ENCODE measurements at regions not wholly inside any gene's neighbourhood (a gene's known extent, or its start where the extent isn't known, plus 50 kb on each side); places are given as distances from the start of the nearest gene placed in this dataset.
"Not testable (repeated sequence)": the region's sequence is repeated elsewhere in the genome, so short reads cannot be mapped to it uniquely, and the experiment has no call there.

DNA sequence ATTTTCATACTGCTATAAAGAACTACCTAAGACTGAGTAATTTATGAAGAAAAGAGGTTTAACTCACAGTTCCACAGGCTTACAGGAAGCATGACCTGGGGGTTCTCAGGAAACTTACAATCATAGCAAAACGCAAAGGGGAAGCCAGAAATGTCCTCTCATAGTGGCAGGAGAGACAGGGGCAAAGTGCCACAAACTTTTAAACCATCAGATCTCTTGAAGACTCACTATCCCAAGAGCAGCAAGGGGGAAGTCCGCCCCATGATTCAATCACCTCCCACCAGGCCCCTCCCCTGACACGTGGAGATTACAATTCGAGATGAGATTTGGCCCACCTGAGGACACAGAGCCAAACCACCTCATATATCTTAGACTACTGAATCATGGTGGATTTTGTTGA lies 198.7 kb downstream of the KCTD12 start:
- no peak for DNase-seq (ENCODE audit: low spot score)
- Mint-ChIP-seq H3K36me3 (ENCODE audit: low read depth) (no peaks in the 10 kb centered on the region), H3K27ac (no peak overlapping the region), H3K4me1 (ENCODE audit: low read depth) (peaks cover 6% of the 10 kb centered on the region), H3K4me3 (ENCODE audit: low read depth) (no peak overlapping the region), H3K9me3 (no peaks in the 10 kb centered on the region), H3K27me3 (ENCODE audit: low read depth) (no peaks in the 10 kb centered on the region)
- intact Hi-C loops (cut with micrococcal nuclease) = no loop called here

DNA sequence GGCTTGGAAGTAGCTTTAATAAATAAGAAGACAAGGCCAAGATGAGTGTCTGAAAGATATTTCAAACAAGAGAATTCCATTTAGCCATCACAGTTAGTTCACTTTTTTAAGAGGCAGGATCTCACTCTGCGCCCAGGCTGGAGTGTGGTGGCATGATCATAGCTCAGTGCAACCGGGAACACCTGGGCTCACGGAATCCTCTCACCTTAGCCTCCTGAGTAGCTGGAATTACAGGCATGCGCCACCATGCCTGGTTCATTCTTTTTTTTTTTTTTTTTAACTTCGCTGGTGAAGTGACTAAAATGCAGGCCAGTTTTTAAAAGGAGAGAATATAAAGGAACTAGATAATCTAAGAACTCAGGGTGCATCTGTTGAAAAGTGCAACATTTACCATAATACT lies 200.3 kb downstream of the KCTD12 start:
- intact Hi-C loops (cut with micrococcal nuclease) = no loop called here
- DNase-seq (ENCODE audit: low spot score) = no peak
- H3K9me3 Mint-ChIP-seq = no peaks in the 10 kb centered on the region
- no peaks in the 10 kb centered on the region for H3K27me3 Mint-ChIP-seq (ENCODE audit: low read depth)
- H3K4me1 Mint-ChIP-seq (ENCODE audit: low read depth) = peaks cover 6% of the 10 kb centered on the region
- no peak overlapping the region for H3K4me3 Mint-ChIP-seq (ENCODE audit: low read depth)
- H3K27ac Mint-ChIP-seq = no peak overlapping the region
- no peaks in the 10 kb centered on the region for H3K36me3 Mint-ChIP-seq (ENCODE audit: low read depth)

DNA sequence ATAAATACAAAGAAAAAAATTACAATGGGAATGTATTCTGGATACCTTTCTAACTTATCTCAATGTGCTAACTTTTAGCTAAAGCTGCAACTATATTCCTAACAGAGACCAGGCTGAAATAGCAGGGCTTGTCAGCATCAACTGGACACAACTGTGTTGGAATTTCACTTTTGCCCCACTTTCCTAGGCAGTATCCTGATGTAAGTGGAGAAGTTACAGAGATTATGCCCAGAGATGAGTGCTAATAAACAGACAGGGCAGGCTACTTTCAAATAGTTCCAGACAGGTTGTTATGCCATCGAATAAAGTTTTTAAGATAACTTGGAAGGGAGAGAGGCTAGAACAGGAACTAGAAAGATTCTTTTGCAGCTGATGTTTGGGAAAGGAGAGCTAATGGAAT lies 201.9 kb downstream of the KCTD12 start:
- peaks cover 6% of the 10 kb centered on the region for H3K4me1 Mint-ChIP-seq (ENCODE audit: low read depth)
- H3K36me3 Mint-ChIP-seq (ENCODE audit: low read depth) = no peaks in the 10 kb centered on the region
- H3K27me3 Mint-ChIP-seq (ENCODE audit: low read depth) = no peaks in the 10 kb centered on the region
- intact Hi-C loops (cut with micrococcal nuclease) = no loop called here
- DNase-seq (ENCODE audit: low spot score) = no peak
- H3K9me3 Mint-ChIP-seq = no peaks in the 10 kb centered on the region
- no peak overlapping the region for H3K4me3 Mint-ChIP-seq (ENCODE audit: low read depth)
- no peak overlapping the region for H3K27ac Mint-ChIP-seq

DNA sequence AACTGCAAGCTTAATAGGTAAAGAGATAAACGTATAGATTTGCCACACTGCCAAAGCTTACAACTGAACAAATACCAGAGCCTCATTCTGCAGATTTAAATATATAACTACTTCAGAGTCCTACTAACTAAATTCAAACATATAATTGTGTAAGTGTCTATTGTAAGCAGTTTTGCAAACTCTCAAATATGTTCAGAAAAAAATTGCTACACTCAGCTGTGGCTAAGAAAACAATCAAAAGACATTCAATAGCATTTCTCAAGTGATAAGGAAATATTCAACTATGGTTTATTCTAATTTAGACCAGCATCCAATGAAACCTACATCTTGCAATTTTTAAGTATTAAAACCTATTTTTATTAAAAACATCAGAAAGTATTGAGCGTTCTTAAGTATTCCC lies 202.4 kb downstream of the KCTD12 start:
- H3K27ac Mint-ChIP-seq = no peak overlapping the region
- no peaks in the 10 kb centered on the region for H3K36me3 Mint-ChIP-seq (ENCODE audit: low read depth)
- H3K4me3 Mint-ChIP-seq (ENCODE audit: low read depth) = no peak overlapping the region
- no peak for DNase-seq (ENCODE audit: low spot score)
- peaks cover 6% of the 10 kb centered on the region for H3K4me1 Mint-ChIP-seq (ENCODE audit: low read depth)
- no peaks in the 10 kb centered on the region for H3K27me3 Mint-ChIP-seq (ENCODE audit: low read depth)
- no peaks in the 10 kb centered on the region for H3K9me3 Mint-ChIP-seq
- intact Hi-C loops (cut with micrococcal nuclease) = no loop called here

DNA sequence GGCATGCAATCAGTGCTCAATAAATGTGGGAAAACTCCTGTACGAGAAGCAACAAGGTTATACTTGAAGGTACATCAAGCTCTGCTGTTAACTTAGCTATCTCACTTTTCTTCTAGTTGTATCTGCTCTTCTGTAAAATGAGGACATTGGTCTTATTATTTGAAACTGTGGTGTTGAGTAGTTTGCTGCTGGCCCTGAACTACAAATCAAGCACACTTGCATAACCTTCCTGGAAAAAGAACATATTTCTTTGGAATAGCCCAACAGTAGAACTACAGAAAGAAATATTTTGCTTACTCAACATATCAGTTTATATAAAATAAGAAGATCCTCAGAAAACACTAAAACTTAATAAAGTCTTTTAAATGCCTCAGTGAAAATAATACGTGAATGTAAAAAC lies 203.0 kb downstream of the KCTD12 start:
- DNase-seq (ENCODE audit: low spot score) = no peak
- Mint-ChIP-seq H3K36me3 (ENCODE audit: low read depth) (no peaks in the 10 kb centered on the region), H3K9me3 (no peaks in the 10 kb centered on the region), H3K27ac (no peak overlapping the region), H3K4me1 (ENCODE audit: low read depth) (peaks cover 4% of the 10 kb centered on the region), H3K27me3 (ENCODE audit: low read depth) (no peaks in the 10 kb centered on the region), H3K4me3 (ENCODE audit: low read depth) (no peak overlapping the region)
- intact Hi-C loops (cut with micrococcal nuclease) = no loop called here

DNA sequence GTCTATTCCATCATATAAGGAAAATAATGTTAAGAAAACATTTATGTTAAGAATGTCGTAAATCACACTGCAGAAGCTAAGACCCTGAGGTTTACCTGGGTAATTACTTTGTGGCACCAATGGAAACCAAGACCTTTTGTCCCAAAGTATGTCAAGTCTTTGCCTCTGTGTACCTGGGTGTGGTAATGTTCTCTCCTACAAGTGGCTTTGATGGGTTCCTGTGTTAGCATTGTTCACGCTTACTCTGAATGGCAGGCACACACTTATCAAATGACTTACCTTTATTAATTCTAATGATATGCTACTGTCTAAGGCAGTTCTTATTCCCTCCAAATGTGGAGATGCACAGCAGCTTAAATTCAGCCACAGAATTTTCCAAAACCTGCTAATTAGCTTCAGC lies 206.1 kb downstream of the KCTD12 start:
- Mint-ChIP-seq H3K27ac (no peak overlapping the region), H3K4me3 (ENCODE audit: low read depth) (no peak overlapping the region), H3K36me3 (ENCODE audit: low read depth) (no peaks in the 10 kb centered on the region), H3K4me1 (ENCODE audit: low read depth) (no peaks in the 10 kb centered on the region), H3K9me3 (no peaks in the 10 kb centered on the region), H3K27me3 (ENCODE audit: low read depth) (no peaks in the 10 kb centered on the region)
- intact Hi-C loops (cut with micrococcal nuclease) = no loop called here
- DNase-seq (ENCODE audit: low spot score) = no peak

DNA sequence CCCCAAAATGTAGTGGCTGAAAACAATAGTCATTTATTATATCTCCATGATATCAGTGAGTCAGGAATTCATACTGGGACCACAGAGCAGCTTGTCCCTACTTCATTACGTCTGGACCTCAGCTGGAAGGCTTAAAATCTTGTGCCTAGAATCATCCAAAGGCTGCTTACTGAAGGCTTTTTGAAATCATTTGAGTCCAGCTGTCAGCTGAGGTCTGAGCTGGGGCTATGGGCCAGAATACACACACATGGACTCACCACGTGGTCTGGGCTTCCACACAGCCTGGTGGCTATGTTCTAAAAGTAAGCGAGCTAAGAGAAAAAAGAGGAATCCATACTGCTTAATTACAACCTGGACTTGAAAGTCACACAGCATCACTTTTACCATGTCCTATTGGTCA lies 209.2 kb downstream of the KCTD12 start:
- no peaks in the 10 kb centered on the region for H3K27me3 Mint-ChIP-seq (ENCODE audit: low read depth)
- DNase-seq (ENCODE audit: low spot score) = no peak
- H3K36me3 Mint-ChIP-seq (ENCODE audit: low read depth) = no peaks in the 10 kb centered on the region
- no peak overlapping the region for H3K27ac Mint-ChIP-seq
- no peaks in the 10 kb centered on the region for H3K9me3 Mint-ChIP-seq
- intact Hi-C loops (cut with micrococcal nuclease) = no loop called here
- H3K4me3 Mint-ChIP-seq (ENCODE audit: low read depth) = no peak overlapping the region
- H3K4me1 Mint-ChIP-seq (ENCODE audit: low read depth) = no peaks in the 10 kb centered on the region

DNA sequence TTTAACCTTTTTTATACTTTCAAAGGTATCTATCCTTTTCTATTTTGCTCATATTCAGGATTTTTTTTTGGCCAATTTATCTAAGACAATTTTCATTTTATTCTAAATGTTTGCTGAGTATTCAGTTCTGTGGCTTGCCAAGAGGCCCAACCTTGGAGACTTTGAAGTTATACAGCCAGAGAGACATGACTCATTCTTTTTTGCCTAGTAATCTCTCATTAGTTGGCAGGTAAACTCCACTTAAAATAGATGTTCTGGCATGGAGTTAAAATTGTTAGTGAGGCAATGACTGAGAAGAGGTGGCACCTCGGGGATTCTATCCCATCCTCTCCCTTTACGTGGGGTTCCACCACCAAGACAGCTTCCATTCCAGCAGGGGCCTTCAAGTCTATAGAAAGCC lies 213.8 kb downstream of the KCTD12 start:
- DNase-seq (ENCODE audit: low spot score) = no peak
- Mint-ChIP-seq H3K36me3 (ENCODE audit: low read depth) (no peaks in the 10 kb centered on the region), H3K4me1 (ENCODE audit: low read depth) (no peaks in the 10 kb centered on the region), H3K27ac (no peak overlapping the region), H3K9me3 (no peaks in the 10 kb centered on the region), H3K27me3 (ENCODE audit: low read depth) (no peaks in the 10 kb centered on the region), H3K4me3 (ENCODE audit: low read depth) (no peak overlapping the region)
- intact Hi-C loops (cut with micrococcal nuclease) = no loop called here

DNA sequence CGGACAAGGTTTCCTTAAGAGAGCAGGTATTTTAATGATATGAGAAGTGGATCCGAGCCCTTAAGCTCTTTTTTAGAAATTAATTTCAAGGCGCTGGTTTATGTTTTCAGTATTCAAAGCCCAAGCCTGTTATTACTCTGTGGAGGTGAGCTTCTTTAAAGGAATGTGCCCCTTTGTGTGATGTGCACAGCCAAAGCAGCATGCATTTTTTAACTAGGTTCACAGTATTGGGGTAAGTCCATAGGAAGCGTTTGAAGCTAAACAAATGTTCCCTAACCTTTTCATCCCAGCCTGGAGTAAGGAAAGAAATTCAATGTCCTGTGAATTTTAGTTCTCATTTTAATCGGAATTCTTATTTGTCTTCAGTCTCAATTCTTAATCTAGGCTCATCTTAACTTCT lies 217.5 kb downstream of the KCTD12 start:
- H3K27ac Mint-ChIP-seq = no peak overlapping the region
- H3K4me3 Mint-ChIP-seq (ENCODE audit: low read depth) = no peak overlapping the region
- no peaks in the 10 kb centered on the region for H3K4me1 Mint-ChIP-seq (ENCODE audit: low read depth)
- no peak for DNase-seq (ENCODE audit: low spot score)
- no peaks in the 10 kb centered on the region for H3K36me3 Mint-ChIP-seq (ENCODE audit: low read depth)
- no peaks in the 10 kb centered on the region for H3K9me3 Mint-ChIP-seq
- intact Hi-C loops (cut with micrococcal nuclease) = loop anchor here (10.0 kb wide), 1 partner anchor 236 kb away; no protein-coding TSS in a partner anchor
- H3K27me3 Mint-ChIP-seq (ENCODE audit: low read depth) = peaks cover 2% of the 10 kb centered on the region

DNA sequence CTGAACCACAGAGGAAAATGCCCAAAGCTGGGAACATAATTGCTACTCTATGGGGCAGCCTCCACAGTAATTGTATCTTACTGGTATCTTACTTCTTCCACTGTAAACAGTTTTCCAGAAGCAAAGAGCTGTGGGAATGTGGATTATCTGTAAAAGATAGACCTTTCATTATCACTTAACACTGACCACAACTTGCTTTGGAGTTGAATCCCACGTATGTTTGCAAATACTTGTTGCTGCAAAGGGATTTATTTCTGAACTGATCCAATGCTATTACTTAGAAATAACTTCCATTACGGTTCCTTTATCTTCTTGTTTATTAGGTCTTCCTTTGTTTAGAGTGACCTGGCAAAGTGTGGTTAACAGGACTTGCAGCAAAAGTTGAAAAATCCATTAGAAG lies 218.1 kb downstream of the KCTD12 start:
- Mint-ChIP-seq H3K4me1 (ENCODE audit: low read depth) (no peaks in the 10 kb centered on the region), H3K4me3 (ENCODE audit: low read depth) (no peak overlapping the region), H3K27me3 (ENCODE audit: low read depth) (peaks cover 3% of the 10 kb centered on the region), H3K9me3 (no peaks in the 10 kb centered on the region), H3K27ac (no peak overlapping the region), H3K36me3 (ENCODE audit: low read depth) (no peaks in the 10 kb centered on the region)
- DNase-seq (ENCODE audit: low spot score) = no peak
- intact Hi-C loops (cut with micrococcal nuclease) = loop anchor here (10.0 kb wide), 1 partner anchor 237 kb away; no protein-coding TSS in a partner anchor

DNA sequence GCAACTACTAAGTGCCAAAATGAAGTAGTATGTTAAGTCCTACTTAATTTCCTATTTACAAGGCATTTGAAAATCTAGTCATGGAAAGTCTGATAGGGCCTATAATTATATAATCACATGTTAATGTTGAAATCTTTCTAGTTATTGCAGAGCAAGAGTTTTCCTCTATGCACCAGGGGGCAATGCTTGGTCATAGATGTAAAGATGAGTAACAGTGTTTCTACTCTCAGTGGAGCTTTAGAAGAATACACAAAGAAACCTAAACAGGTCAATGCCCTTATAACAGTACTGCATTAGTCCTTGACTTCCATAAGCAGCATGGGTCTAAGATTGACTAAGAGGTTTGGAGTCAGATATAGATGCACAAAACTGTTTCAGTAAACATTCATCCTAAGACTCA lies 218.7 kb downstream of the KCTD12 start:
- Mint-ChIP-seq H3K4me3 (ENCODE audit: low read depth) (no peak overlapping the region), H3K9me3 (no peaks in the 10 kb centered on the region), H3K36me3 (ENCODE audit: low read depth) (no peaks in the 10 kb centered on the region), H3K27me3 (ENCODE audit: low read depth) (peaks cover 5% of the 10 kb centered on the region), H3K4me1 (ENCODE audit: low read depth) (no peaks in the 10 kb centered on the region), H3K27ac (no peak overlapping the region)
- DNase-seq (ENCODE audit: low spot score) = no peak
- intact Hi-C loops (cut with micrococcal nuclease) = loop anchor here (10.0 kb wide), 1 partner anchor 237 kb away; no protein-coding TSS in a partner anchor

DNA sequence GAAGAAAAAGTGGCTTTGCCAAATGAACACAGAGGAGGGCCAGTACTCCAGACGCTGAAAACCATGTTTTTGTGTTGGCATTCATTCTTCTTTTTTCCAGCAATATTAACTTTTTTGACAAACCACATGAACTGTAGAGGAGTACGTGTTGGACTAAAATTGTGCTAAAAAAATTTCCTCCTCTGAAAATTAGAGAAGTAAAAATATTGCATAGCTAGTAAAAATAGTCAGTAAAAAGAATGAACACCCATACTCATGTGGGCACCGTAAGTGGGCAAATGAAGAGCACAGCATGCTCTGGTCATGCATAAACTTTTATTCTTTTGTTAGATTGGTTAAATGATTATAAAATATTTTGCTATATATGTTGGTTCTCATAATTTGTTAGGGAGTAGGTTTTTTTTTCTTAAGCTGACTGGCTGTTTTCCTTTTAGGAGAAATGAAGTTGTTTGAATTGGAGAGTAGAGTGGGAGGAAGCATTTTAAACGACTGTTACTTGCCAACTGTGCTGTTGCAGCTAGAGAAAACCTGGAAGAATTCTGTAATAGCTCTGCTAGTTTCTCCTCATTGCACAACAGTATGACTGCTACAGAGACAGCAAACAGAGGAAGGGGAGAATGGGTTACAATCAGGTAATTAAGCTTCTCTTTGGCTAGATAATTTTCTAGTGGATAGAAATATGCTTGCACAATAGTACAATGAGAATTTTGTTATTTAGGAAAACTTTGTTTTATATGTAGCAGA lies 222.4 kb downstream of the KCTD12 start:
- Mint-ChIP-seq H3K27ac (no peak overlapping the region), H3K4me1 (ENCODE audit: low read depth) (no peaks in the 10 kb centered on the region), H3K9me3 (no peaks in the 10 kb centered on the region), H3K27me3 (ENCODE audit: low read depth) (peaks cover 7% of the 10 kb centered on the region), H3K36me3 (ENCODE audit: low read depth) (no peaks in the 10 kb centered on the region), H3K4me3 (ENCODE audit: low read depth) (no peak overlapping the region)
- DNase-seq (ENCODE audit: low spot score) = no peak
- intact Hi-C loops (cut with micrococcal nuclease) = loop anchor here (10.0 kb wide), 1 partner anchor 241 kb away; no protein-coding TSS in a partner anchor

DNA sequence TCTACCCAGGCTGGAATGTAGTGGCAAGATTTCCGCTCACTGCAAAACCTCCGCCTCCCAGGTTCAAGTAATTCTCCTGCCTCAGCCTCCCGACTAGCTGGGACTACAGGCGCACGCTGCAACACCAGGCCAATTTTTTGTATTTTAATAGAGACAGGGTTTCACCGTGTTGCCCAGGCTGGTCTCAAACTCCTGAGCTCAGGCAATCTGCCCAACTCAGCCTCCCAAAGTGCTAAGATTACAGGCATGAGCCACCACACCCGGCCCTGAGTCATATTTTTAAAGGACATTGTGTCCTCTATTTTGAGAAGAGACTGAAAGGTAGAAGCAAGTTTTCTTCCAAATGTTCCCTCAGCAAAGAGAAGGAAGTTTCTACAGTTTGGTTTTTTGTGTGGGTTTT lies 227.1 kb downstream of the KCTD12 start:
- H3K27me3 Mint-ChIP-seq (ENCODE audit: low read depth); H3K4me1 Mint-ChIP-seq (ENCODE audit: low read depth); H3K27ac Mint-ChIP-seq; H3K4me3 Mint-ChIP-seq (ENCODE audit: low read depth); intact Hi-C loops (cut with micrococcal nuclease); H3K9me3 Mint-ChIP-seq; DNase-seq (ENCODE audit: low spot score); H3K36me3 Mint-ChIP-seq (ENCODE audit: low read depth): not testable (repeated sequence)

DNA sequence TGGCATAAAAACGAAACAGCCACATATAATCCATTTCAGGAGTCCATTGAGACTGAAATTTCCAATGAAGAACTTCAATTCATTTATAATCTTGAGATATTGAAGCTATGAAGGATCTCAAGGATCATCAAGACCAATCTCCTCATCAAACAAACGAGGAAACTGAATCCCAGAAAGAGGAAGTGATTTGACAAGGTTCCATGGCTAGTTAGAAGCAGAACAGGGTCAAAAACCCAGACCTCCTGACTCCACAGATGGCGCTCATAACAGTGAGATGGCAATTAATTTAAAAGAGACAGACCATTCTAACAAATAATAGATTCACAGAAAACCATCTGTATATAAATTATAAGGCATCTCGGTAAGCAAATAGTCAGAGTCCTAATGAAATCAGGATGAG lies 229.7 kb downstream of the KCTD12 start:
- Mint-ChIP-seq H3K36me3 (ENCODE audit: low read depth) (no peaks in the 10 kb centered on the region), H3K9me3 (no peaks in the 10 kb centered on the region), H3K4me1 (ENCODE audit: low read depth) (no peaks in the 10 kb centered on the region), H3K27ac (no peak overlapping the region), H3K27me3 (ENCODE audit: low read depth) (no peaks in the 10 kb centered on the region), H3K4me3 (ENCODE audit: low read depth) (no peak overlapping the region)
- intact Hi-C loops (cut with micrococcal nuclease) = no loop called here
- DNase-seq (ENCODE audit: low spot score) = no peak

All from activated T-helper 2 cell treated with anti-CD3 and anti-CD28 coated beads, Interferon-gamma antibody, Interleukin-2, Interleukin-4, amounts not matched to agents 10 μg/mL and 5 μg/mL and 100 μg/mL, durations not matched to agents 14 hours and 24 hours and 36 hours (primary cell).